SK-N-SH (cell line): ENCODE measurements at regions not wholly inside any gene's neighbourhood (a gene's known extent, or its start where the extent isn't known, plus 50 kb on each side); places are given as distances from the start of the nearest gene placed in this dataset.

Experiments
- CTCF ChIP-seq: fragments of 200-600 bp; sonication (generic); IDR thresholded peaks from 2 replicates; pipeline ENCODE4 v1.6.1; 2017; ENCODE audit warnings: antibody characterized with exemption, mild to moderate bottlenecking, moderate library complexity
- EP300 ChIP-seq, 2 experiments: IDR thresholded peaks; 2 replicates each; pipeline versions ENCODE4 v1.4.0 to v1.6.1; 2012; ENCODE audit warnings: borderline replicate concordance in 1 of 2, low read depth in 1 of 2, low read length in 1 of 2
- JUND ChIP-seq: IDR thresholded peaks from 2 replicates; pipeline ENCODE4 v1.4.0; 2012
- MEF2A ChIP-seq: IDR thresholded peaks from 2 replicates; pipeline ENCODE4 v1.4.0; 2012; ENCODE audit warnings: low read depth, borderline replicate concordance
- NFIC ChIP-seq: IDR thresholded peaks from 2 replicates; pipeline ENCODE4 v1.4.0; 2012; ENCODE audit warnings: borderline replicate concordance
- POLR2AphosphoS5 ChIP-seq: IDR thresholded peaks from 2 replicates; pipeline ENCODE4 v1.6.1; 2012; ENCODE audit warnings: low read depth, low read length
- REST ChIP-seq: IDR thresholded peaks from 2 replicates; pipeline ENCODE4 v1.6.1; 2012; ENCODE audit warnings: mild to moderate bottlenecking, low read depth, low read length, moderate library complexity
- SMC3 ChIP-seq: IDR thresholded peaks from 2 replicates; pipeline ENCODE4 v1.6.1; 2012; ENCODE audit warnings: low read depth, low read length, improper control_type of control experiment
- TF ChIP-seq, protein P1 (sequence below): IDR thresholded peaks from 2 replicates; pipeline ENCODE4; 2012

DNA sequence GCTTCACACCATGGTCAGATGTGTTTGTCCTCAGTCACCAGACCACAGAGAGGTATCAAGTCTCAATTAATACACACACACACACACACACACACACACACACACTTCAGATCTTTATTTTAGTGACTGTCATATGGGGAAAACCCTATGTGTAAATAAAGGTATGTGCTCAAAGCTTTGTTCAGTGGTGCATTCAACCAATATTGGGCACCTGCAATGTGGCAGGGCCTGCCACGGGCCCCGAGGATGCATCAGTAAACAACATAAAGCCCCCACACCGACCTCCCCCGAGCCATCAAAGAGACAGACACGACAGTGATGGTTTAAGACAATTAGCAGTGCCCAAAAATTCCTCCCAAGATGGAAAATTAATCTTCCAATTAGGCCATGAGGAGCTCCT, 51.6 kb downstream of the SHANK2 start:
- no peak for TF ChIP-seq SMC3
- no peak for TF ChIP-seq POLR2AphosphoS5
- TF ChIP-seq, protein P1, sequence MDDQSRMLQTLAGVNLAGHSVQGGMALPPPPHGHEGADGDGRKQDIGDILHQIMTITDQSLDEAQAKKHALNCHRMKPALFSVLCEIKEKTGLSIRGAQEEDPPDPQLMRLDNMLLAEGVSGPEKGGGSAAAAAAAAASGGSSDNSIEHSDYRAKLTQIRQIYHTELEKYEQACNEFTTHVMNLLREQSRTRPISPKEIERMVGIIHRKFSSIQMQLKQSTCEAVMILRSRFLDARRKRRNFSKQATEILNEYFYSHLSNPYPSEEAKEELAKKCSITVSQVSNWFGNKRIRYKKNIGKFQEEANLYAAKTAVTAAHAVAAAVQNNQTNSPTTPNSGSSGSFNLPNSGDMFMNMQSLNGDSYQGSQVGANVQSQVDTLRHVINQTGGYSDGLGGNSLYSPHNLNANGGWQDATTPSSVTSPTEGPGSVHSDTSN, result no peak
- no peak for TF ChIP-seq CTCF
- TF ChIP-seq NFIC, result no peak
- TF ChIP-seq REST, result no peak
- TF ChIP-seq JUND, result no peak
- no peak for TF ChIP-seq EP300 (IDR thresholded peaks at IDR 0.05; ENCODE audit: borderline replicate concordance in 1 of 2, low read depth in 1 of 2, low read length in 1 of 2)
- no peak for TF ChIP-seq MEF2A
